ENCODE measurements at regions not wholly inside any gene's neighbourhood (a gene's known extent, or its start where the extent isn't known, plus 50 kb on each side); places are given as distances from the start of the nearest gene placed in this dataset.

GRCh38 chr18:76771192-76771799, 51.1 kb upstream of the ZNF236 start:
- H3K36me3 ChIP-seq (ENCODE audit: insufficient read depth, low read length) = no peaks in the 10 kb centered on the region
- CTCF ChIA-PET (ENCODE audit: unreplicated experiment) = no interaction called here
- no peak overlapping the region for H3K4me2 ChIP-seq (ENCODE audit: low read length)

GRCh38 chr18:76767954-76768353, 54.4 kb upstream of the ZNF236 start:
- no peak overlapping the region for H3K4me2 ChIP-seq (ENCODE audit: low read length)
- intact Hi-C loops (cut with micrococcal nuclease; ENCODE audit: unreplicated experiment) = no loop called here
- H3K4me1 ChIP-seq (ENCODE audit: insufficient read depth, low read length, poor library complexity, severe bottlenecking) = no peaks in the 10 kb centered on the region
- H3K9me2 ChIP-seq (ENCODE audit: insufficient read depth, low read length) = no peaks in the 10 kb centered on the region
- TF ChIP-seq CTCF (conservative IDR thresholded peaks at IDR 0.05; ENCODE audit: low read length) (no peak), EZH2phosphoT487 (IDR thresholded peaks at IDR 0.05; ENCODE audit: borderline replicate concordance, low read depth, low read length) (no peak)
- no peak overlapping the region for H3K27ac ChIP-seq (ENCODE audit: low read depth, low read length, poor library complexity, severe bottlenecking)
- H3K4me3 ChIP-seq (ENCODE audit: low read depth, low read length, poor library complexity, severe bottlenecking) = no peak overlapping the region
- no peak for DNase-seq (ENCODE audit: low spot score)
- no TSS peak for BruUV-seq (replicated peaks)
- no peaks in the 10 kb centered on the region for H4K20me1 ChIP-seq (ENCODE audit: insufficient read depth, low read length)
- H3K36me3 ChIP-seq (ENCODE audit: insufficient read depth, low read length) = no peaks in the 10 kb centered on the region
- H2AFZ ChIP-seq (ENCODE audit: low read length) = no peak overlapping the region
- ChIA-PET POLR2A (no interaction called here), CTCF (ENCODE audit: unreplicated experiment) (no interaction called here)
- no peaks in the 10 kb centered on the region for H3K79me2 ChIP-seq (ENCODE audit: insufficient read depth, low read depth, low read length)
- no peaks in the 10 kb centered on the region for H3K9me3 ChIP-seq (ENCODE audit: low read length)

More at GRCh38 chr18:76771192-76771799, 51.1 kb upstream of the ZNF236 start:
- Histone ChIP-seq H3K79me2 (ENCODE audit: insufficient read depth, low read depth, low read length) (no peaks in the 10 kb centered on the region), H3K4me1 (ENCODE audit: insufficient read depth, low read length, poor library complexity, severe bottlenecking) (no peaks in the 10 kb centered on the region), H3K27ac (ENCODE audit: low read depth, low read length, poor library complexity, severe bottlenecking) (no peak overlapping the region), H3K9me3 (ENCODE audit: low read length) (no peaks in the 10 kb centered on the region), H3K9me2 (ENCODE audit: insufficient read depth, low read length) (no peaks in the 10 kb centered on the region), H2AFZ (ENCODE audit: low read length) (no peak overlapping the region), H4K20me1 (ENCODE audit: insufficient read depth, low read length) (no peaks in the 10 kb centered on the region), H3K4me3 (ENCODE audit: low read depth, low read length, poor library complexity, severe bottlenecking) (no peak overlapping the region)
- intact Hi-C loops (cut with micrococcal nuclease; ENCODE audit: unreplicated experiment) = no loop called here
- no peak for DNase-seq (ENCODE audit: low spot score)
- POLR2A ChIA-PET = no interaction called here
- TF ChIP-seq EZH2phosphoT487 (IDR thresholded peaks at IDR 0.05; ENCODE audit: borderline replicate concordance, low read depth, low read length) = no peak
- BruUV-seq (replicated peaks) = no TSS peak

DNA sequence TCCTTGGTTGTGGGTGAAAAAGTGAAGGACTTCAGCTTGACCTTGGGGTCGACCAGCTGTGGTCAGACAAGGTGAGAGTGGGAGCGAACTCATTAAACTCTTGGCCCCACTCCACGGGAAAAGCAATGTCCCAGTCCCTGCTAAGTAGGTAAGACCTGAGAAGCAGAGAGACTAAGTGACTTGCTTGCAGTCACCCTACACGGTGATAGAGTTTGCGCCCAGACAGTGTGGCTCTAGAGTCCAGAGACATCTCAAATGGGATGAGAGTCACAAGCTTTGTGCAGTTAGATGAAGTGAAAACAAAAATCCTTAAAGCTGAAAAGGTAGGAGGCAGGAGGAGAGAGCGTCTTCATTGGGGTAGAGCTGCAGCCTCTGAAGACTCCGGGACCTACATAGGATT, 55.9 kb upstream of the ZNF236 start:
- Histone ChIP-seq H3K36me3 (ENCODE audit: insufficient read depth, low read length) (no peaks in the 10 kb centered on the region), H3K79me2 (ENCODE audit: insufficient read depth, low read depth, low read length) (no peaks in the 10 kb centered on the region), H3K9me3 (ENCODE audit: low read length) (no peaks in the 10 kb centered on the region), H4K20me1 (ENCODE audit: insufficient read depth, low read length) (no peaks in the 10 kb centered on the region), H3K4me3 (ENCODE audit: low read depth, low read length, poor library complexity, severe bottlenecking) (no peak overlapping the region), H3K4me2 (ENCODE audit: low read length) (no peak overlapping the region), H3K4me1 (ENCODE audit: insufficient read depth, low read length, poor library complexity, severe bottlenecking) (no peaks in the 10 kb centered on the region), H3K9me2 (ENCODE audit: insufficient read depth, low read length) (no peaks in the 10 kb centered on the region), H2AFZ (ENCODE audit: low read length) (no peak overlapping the region), H3K27ac (ENCODE audit: low read depth, low read length, poor library complexity, severe bottlenecking) (no peak overlapping the region)
- no TSS peak for BruUV-seq (replicated peaks)
- intact Hi-C loops (cut with micrococcal nuclease; ENCODE audit: unreplicated experiment) = no loop called here
- TF ChIP-seq CTCF (conservative IDR thresholded peaks at IDR 0.05; ENCODE audit: low read length) (no peak), EZH2phosphoT487 (IDR thresholded peaks at IDR 0.05; ENCODE audit: borderline replicate concordance, low read depth, low read length) (no peak)
- DNase-seq (ENCODE audit: low spot score) = no peak
- POLR2A ChIA-PET = interaction anchor here (0.7 kb wide), 1 partner anchor 14 kb away, joined by 3 read pairs; no protein-coding TSS in a partner anchor
- CTCF ChIA-PET (ENCODE audit: unreplicated experiment) = no interaction called here

All from OCI-LY7 (cell line).